Thyroid gland (tissue), 4 donors: ENCODE measurements at regions not wholly inside any gene's neighbourhood (a gene's known extent, or its start where the extent isn't known, plus 50 kb on each side); places are given as distances from the start of the nearest gene placed in this dataset.

ENCODE experiments used
- POLR2A ChIP-seq, 2 donors: fragments of 450-650 bp; IDR thresholded peaks; one replicate each; pipeline ENCODE4 v1.6.1; 2017; ENCODE audit warnings: antibody characterized with exemption in 2 of 2, mild to moderate bottlenecking in 2 of 2, moderate library complexity in 1 of 2
- TF ChIP-seq, protein P1 (sequence below), 6 experiments: fragments of 200-600 bp in 3 of 6; fragments of 450-650 bp in 3 of 6; sonication (generic) in 3 of 6; IDR thresholded peaks; one replicate each; pipeline ENCODE4 v1.5.1; 2016 to 2019; ENCODE audit warnings: antibody characterized with exemption in 6 of 6, mild to moderate bottlenecking in 2 of 6, inconsistent platforms in 1 of 6, moderate library complexity in 1 of 6

GRCh38 chr3:174441588-174442301, 417.4 kb upstream of the NAALADL2 start:
- TF ChIP-seq POLR2A (IDR thresholded peaks at IDR 0.05), result no peak
- TF ChIP-seq, protein P1, sequence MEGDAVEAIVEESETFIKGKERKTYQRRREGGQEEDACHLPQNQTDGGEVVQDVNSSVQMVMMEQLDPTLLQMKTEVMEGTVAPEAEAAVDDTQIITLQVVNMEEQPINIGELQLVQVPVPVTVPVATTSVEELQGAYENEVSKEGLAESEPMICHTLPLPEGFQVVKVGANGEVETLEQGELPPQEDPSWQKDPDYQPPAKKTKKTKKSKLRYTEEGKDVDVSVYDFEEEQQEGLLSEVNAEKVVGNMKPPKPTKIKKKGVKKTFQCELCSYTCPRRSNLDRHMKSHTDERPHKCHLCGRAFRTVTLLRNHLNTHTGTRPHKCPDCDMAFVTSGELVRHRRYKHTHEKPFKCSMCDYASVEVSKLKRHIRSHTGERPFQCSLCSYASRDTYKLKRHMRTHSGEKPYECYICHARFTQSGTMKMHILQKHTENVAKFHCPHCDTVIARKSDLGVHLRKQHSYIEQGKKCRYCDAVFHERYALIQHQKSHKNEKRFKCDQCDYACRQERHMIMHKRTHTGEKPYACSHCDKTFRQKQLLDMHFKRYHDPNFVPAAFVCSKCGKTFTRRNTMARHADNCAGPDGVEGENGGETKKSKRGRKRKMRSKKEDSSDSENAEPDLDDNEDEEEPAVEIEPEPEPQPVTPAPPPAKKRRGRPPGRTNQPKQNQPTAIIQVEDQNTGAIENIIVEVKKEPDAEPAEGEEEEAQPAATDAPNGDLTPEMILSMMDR (IDR thresholded peaks at IDR 0.05), result no peak
